ENCODE measurements at regions not wholly inside any gene's neighbourhood (a gene's known extent, or its start where the extent isn't known, plus 50 kb on each side); places are given as distances from the start of the nearest gene placed in this dataset.
A peak's percentile ranks its signal among the peaks of the same experiment; 100 is the strongest.

DNA sequence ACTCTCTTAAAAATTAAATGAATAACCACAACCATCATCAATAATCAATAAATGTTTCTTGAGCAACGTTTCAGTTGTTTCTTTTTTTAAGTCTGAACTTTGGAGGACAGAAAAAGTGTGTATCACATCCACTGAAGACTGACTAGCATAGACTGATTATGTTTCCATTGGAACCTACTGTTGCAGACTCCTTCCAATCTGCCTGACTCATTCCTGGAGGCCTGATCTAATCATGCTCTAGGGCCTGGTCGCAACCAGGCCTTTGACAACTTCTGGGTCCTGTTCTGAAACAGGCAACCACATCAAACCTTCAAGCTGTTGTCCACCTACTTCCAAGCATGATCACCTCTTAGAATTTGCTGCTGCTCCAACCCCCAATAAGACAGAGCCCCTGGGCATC lies 109.2 kb upstream of the NUDT7 start:
- DNase-seq (ENCODE audit: low read depth in 1 of 2, low spot score in 1 of 2): no peak
- TF ChIP-seq JUND (IDR thresholded peaks at IDR 0.05; ENCODE audit: low read depth): no peak
- in situ Hi-C loops (cut with HindIII; ENCODE audit: low pct_unique_long_range_greater_than_20kb, low sequenced_read_pairs): no loop called here

DNA sequence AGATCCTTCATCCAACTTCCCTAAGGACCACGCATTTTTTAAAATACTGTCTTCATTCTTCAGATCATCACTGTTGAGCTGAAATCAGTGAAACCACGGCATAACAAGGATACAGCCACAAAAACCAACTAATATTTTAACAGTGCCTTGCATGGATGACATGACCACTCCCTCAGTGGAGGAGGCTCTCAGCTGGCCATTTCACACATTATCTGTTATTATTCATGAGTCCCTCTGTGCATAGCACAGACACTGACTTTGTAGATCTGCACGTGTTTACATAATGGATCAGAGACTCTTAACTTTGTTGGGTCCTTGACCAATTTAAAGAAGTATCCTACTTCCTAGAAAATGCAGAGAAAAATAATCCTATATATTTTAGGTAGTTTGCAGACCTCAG lies 104.8 kb upstream of the NUDT7 start:
- TF ChIP-seq JUND (IDR thresholded peaks at IDR 0.05; ENCODE audit: low read depth): no peak
- in situ Hi-C loops (cut with HindIII; ENCODE audit: low pct_unique_long_range_greater_than_20kb, low sequenced_read_pairs): no loop called here

DNA sequence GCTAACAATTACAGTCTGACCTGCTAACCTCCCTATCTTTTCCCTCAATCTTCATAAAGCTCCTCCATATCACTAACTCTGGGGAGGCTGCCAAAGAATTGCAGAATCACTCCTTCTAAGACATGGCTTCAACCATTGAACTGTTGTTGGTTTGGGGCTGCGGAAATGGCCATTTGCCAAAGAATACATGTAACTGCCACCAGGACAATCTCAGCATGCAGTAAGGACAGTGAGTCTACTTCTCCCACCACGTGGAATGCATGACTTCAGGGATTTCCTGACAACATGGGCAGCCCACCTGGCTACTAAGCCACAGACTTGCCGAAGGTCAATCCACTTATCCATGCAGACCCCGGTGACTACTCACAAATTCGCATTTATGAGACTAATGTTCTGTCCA lies 104.3 kb upstream of the NUDT7 start:
- in situ Hi-C loops (cut with HindIII; ENCODE audit: low pct_unique_long_range_greater_than_20kb, low sequenced_read_pairs): no loop called here
- peak in 1 of 2 experiments; percentile 8 for DNase-seq (ENCODE audit: low read depth in 1 of 2, low spot score in 1 of 2)
- no peak for TF ChIP-seq JUND (IDR thresholded peaks at IDR 0.05; ENCODE audit: low read depth)

More for the DNA sequence above, 104.8 kb upstream of the NUDT7 start:
- no peak for DNase-seq (ENCODE audit: low read depth in 1 of 2, low spot score in 1 of 2)

GRCh38 chr16:77618951-77619350 lies 103.4 kb upstream of the NUDT7 start:
- DNase-seq (ENCODE audit: low read depth in 1 of 2, low spot score in 1 of 2): no peak
- in situ Hi-C loops (cut with HindIII; ENCODE audit: low pct_unique_long_range_greater_than_20kb, low sequenced_read_pairs): no loop called here
- no peak for TF ChIP-seq JUND (IDR thresholded peaks at IDR 0.05; ENCODE audit: low read depth)

DNA sequence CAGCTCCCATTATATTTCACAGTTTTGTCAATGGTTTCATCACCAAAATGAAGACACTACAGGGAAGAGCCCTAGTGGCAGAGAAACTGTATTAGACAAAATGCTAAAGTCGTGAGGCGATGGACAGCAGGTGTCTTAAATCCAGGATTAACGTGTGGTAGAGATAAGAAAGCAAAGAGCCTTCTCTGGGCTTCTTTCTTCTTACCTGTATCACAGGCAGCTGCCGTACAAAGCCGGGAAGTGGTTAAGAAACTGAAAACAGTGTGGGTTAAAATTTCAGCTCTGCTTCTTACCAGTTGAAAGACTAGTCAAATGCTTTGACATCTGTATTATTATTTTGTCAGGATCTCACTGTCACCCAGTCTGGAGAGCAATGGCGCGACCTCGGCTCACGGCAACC lies 98.2 kb upstream of the NUDT7 start:
- DNase-seq (ENCODE audit: low read depth in 1 of 2, low spot score in 1 of 2): no peak
- TF ChIP-seq JUND (IDR thresholded peaks at IDR 0.05; ENCODE audit: low read depth): no peak
- in situ Hi-C loops (cut with HindIII; ENCODE audit: low pct_unique_long_range_greater_than_20kb, low sequenced_read_pairs): no loop called here

DNA sequence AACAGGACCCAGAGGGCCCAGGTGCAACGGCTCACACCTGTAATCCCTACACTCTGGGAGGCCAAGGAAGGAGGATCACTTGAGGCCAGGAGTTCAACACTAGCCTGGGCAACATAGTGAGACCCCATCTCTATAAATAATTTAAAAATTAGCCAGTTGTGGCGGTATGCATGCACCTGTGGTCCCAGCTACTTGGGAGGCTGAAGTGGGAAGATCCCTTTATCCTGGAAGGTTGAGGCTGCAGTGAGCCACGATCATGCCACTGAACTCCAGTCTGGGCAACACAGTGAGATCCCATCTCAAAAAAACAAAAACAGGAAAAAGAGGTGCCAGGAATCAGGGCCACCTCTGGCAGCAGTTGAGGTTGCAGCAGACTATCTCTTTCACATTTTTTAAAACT lies 85.7 kb upstream of the NUDT7 start:
- DNase-seq (ENCODE audit: low read depth in 1 of 2, low spot score in 1 of 2): no peak
- no peak for TF ChIP-seq JUND (IDR thresholded peaks at IDR 0.05; ENCODE audit: low read depth)
- in situ Hi-C loops (cut with HindIII; ENCODE audit: low pct_unique_long_range_greater_than_20kb, low sequenced_read_pairs): no loop called here

- no peak for DNase-seq (ENCODE audit: low read depth in 1 of 2, low spot score in 1 of 2)
- in situ Hi-C loops (cut with HindIII; ENCODE audit: low pct_unique_long_range_greater_than_20kb, low sequenced_read_pairs): no loop called here
- TF ChIP-seq JUND (IDR thresholded peaks at IDR 0.05; ENCODE audit: low read depth): no peak
Measured at GRCh38 chr16:77637940-77638339, 84.4 kb upstream of the NUDT7 start.

DNA sequence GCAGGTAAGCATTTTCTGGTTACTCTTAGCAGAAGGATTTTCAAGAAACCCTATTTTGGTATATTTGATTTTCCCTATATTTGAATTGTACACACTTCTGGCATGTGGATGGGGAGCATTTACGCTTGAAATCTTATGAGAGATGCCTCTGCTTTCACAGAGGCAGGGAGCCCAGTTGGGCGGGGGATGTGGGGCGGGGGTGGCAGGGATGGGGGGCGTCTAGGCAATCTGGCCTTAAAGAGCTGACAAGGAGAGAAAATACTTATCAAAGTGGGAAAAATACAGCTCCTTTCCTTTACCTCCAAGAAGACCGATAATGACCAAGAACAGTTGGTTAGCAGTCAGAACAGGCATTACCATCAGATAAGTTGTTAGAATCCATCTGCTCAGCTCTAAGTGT lies 79.1 kb upstream of the NUDT7 start:
- no peak for DNase-seq (ENCODE audit: low read depth in 1 of 2, low spot score in 1 of 2)
- no peak for TF ChIP-seq JUND (IDR thresholded peaks at IDR 0.05; ENCODE audit: low read depth)
- in situ Hi-C loops (cut with HindIII; ENCODE audit: low pct_unique_long_range_greater_than_20kb, low sequenced_read_pairs): no loop called here

GRCh38 chr16:77645764-77646163 lies 76.5 kb upstream of the NUDT7 start:
- DNase-seq (ENCODE audit: low read depth in 1 of 2, low spot score in 1 of 2): no peak
- in situ Hi-C loops (cut with HindIII; ENCODE audit: low pct_unique_long_range_greater_than_20kb, low sequenced_read_pairs): no loop called here
- no peak for TF ChIP-seq JUND (IDR thresholded peaks at IDR 0.05; ENCODE audit: low read depth)

- in situ Hi-C loops (cut with HindIII; ENCODE audit: low pct_unique_long_range_greater_than_20kb, low sequenced_read_pairs): no loop called here
Measured at GRCh38 chr16:77647726-77648125, 74.6 kb upstream of the NUDT7 start.

DNA sequence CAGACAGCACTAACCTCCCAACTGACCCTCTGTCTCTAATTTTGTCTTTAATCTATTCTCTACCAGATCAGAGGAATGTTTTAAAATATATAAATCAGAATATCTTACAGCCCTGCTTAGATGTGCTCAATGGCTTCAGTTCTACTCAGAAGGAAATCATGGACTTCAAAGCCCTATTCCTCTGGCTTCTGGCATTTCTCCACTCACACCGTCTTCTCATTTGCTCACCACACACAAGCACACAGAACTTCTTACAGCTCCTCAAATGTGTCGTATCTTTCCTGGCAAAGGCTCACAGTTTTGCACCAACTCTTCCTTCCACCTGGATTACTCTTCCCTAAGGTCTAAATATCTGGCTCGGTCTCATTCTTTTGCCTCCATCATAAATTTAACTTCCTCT lies 71.6 kb upstream of the NUDT7 start:
- no peak for TF ChIP-seq JUND (IDR thresholded peaks at IDR 0.05; ENCODE audit: low read depth)
- DNase-seq (ENCODE audit: low read depth in 1 of 2, low spot score in 1 of 2): no peak
- in situ Hi-C loops (cut with HindIII; ENCODE audit: low pct_unique_long_range_greater_than_20kb, low sequenced_read_pairs): no loop called here

More at GRCh38 chr16:77647726-77648125, 74.6 kb upstream of the NUDT7 start:
- no peak for TF ChIP-seq JUND (IDR thresholded peaks at IDR 0.05; ENCODE audit: low read depth)
- no peak for DNase-seq (ENCODE audit: low read depth in 1 of 2, low spot score in 1 of 2)

GRCh38 chr16:77652399-77652798 lies 69.9 kb upstream of the NUDT7 start:
- DNase-seq (ENCODE audit: low read depth in 1 of 2, low spot score in 1 of 2): no peak
- TF ChIP-seq JUND (IDR thresholded peaks at IDR 0.05; ENCODE audit: low read depth): no peak
- in situ Hi-C loops (cut with HindIII; ENCODE audit: low pct_unique_long_range_greater_than_20kb, low sequenced_read_pairs): no loop called here

DNA sequence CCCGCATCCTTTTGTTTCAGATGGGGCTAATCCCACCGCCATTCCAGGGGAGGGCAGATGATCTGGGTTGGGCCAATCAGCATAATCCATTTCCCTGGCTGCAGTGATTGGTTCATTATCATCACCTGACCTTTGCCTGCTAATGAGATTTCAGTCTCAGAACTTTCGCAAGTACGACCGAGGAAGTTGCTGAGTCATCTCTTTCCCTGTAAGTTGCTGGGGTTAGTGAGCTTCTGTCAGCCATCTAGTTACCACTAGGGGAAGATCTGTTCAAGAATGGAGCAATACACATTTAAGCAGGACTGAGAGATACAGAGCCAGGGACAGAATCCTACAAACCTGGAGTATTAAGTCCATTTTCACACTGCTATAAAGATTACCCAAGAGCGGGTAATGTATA lies 65.3 kb upstream of the NUDT7 start:
- in situ Hi-C loops (cut with HindIII; ENCODE audit: low pct_unique_long_range_greater_than_20kb, low sequenced_read_pairs): no loop called here
- DNase-seq (ENCODE audit: low read depth in 1 of 2, low spot score in 1 of 2): peak in 1 of 2 experiments; percentile 49
- no peak for TF ChIP-seq JUND (IDR thresholded peaks at IDR 0.05; ENCODE audit: low read depth)

DNA sequence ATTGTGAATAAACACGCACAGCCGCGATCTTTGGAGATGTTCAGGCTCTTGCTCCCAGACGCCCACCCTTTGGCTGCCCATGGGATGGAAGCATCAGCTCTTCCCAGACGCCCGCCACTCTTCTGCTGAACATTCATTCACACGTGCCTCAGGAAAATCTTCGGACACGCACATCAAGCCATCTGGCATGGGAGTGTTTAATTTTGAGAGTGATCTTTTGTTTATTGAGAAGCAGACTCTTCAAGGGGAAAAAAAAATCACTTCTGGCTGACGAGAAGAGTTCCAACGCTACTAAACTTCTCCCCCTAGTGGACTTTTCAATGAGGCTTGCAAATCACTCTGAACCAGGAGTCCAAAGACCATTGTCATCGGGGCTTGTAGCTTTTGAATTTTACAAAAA lies 62.0 kb upstream of the NUDT7 start:
- peak; percentile 39 to 67 for DNase-seq (ENCODE audit: low read depth in 1 of 2, low spot score in 1 of 2)
- no peak for TF ChIP-seq JUND (IDR thresholded peaks at IDR 0.05; ENCODE audit: low read depth)
- in situ Hi-C loops (cut with HindIII; ENCODE audit: low pct_unique_long_range_greater_than_20kb, low sequenced_read_pairs): no loop called here
